ENCODE measurements at regions not wholly inside any gene's neighbourhood (a gene's known extent, or its start where the extent isn't known, plus 50 kb on each side); places are given as distances from the start of the nearest gene placed in this dataset.
"Not testable (repeated sequence)": the region's sequence is repeated elsewhere in the genome, so short reads cannot be mapped to it uniquely, and the experiment has no call there.

- Mint-ChIP-seq H3K36me3 (no peaks in the 10 kb centered on the region), H3K27ac (no peak overlapping the region), H3K4me1 (ENCODE audit: low read depth) (no peaks in the 10 kb centered on the region), H3K9me3 (ENCODE audit: low read depth) (no peaks in the 10 kb centered on the region), H3K4me3 (no peak overlapping the region), H3K27me3 (no peaks in the 10 kb centered on the region)
Measured at GRCh38 chr5:2370626-2371418, 380.7 kb downstream of the IRX2 start.

- Mint-ChIP-seq H3K36me3 (no peaks in the 10 kb centered on the region), H3K27me3 (peaks cover 3% of the 10 kb centered on the region), H3K27ac (no peak overlapping the region), H3K4me1 (ENCODE audit: low read depth) (no peaks in the 10 kb centered on the region), H3K9me3 (ENCODE audit: low read depth) (no peaks in the 10 kb centered on the region), H3K4me3 (no peak overlapping the region)
Measured at GRCh38 chr5:2369178-2369577, 382.3 kb downstream of the IRX2 start.

GRCh38 chr5:2366816-2367215, 384.7 kb downstream of the IRX2 start:
- Mint-ChIP-seq H3K27me3 (peaks cover 8% of the 10 kb centered on the region), H3K4me3 (no peak overlapping the region), H3K27ac (no peak overlapping the region), H3K36me3 (no peaks in the 10 kb centered on the region), H3K4me1 (ENCODE audit: low read depth) (no peaks in the 10 kb centered on the region), H3K9me3 (ENCODE audit: low read depth) (peaks cover 4% of the 10 kb centered on the region)

GRCh38 chr5:2357309-2357708, 394.2 kb downstream of the IRX2 start:
- Mint-ChIP-seq H3K4me1 (ENCODE audit: low read depth) (no peaks in the 10 kb centered on the region), H3K27ac (no peak overlapping the region), H3K4me3 (no peak overlapping the region), H3K27me3 (peaks cover 4% of the 10 kb centered on the region), H3K9me3 (ENCODE audit: low read depth) (no peaks in the 10 kb centered on the region), H3K36me3 (no peaks in the 10 kb centered on the region)

GRCh38 chr5:2355859-2356258, 395.6 kb downstream of the IRX2 start:
- no peak overlapping the region for H3K4me3 Mint-ChIP-seq
- no peaks in the 10 kb centered on the region for H3K4me1 Mint-ChIP-seq (ENCODE audit: low read depth)
- H3K9me3 Mint-ChIP-seq (ENCODE audit: low read depth): peaks cover under 1% of the 10 kb centered on the region
- H3K27me3 Mint-ChIP-seq: peaks cover 4% of the 10 kb centered on the region
- H3K27ac Mint-ChIP-seq: no peak overlapping the region
- H3K36me3 Mint-ChIP-seq: no peaks in the 10 kb centered on the region

GRCh38 chr5:2353871-2354440, 397.5 kb downstream of the IRX2 start:
- peaks cover 6% of the 10 kb centered on the region for H3K9me3 Mint-ChIP-seq (ENCODE audit: low read depth)
- H3K27me3 Mint-ChIP-seq: peaks cover 4% of the 10 kb centered on the region
- peaks cover 2% of the 10 kb centered on the region for H3K36me3 Mint-ChIP-seq
- no peak overlapping the region for H3K27ac Mint-ChIP-seq
- no peak overlapping the region for H3K4me3 Mint-ChIP-seq
- H3K4me1 Mint-ChIP-seq (ENCODE audit: low read depth): no peaks in the 10 kb centered on the region

GRCh38 chr5:2353211-2353610, 398.3 kb downstream of the IRX2 start:
- Mint-ChIP-seq H3K4me3 (no peak overlapping the region), H3K27ac (no peak overlapping the region), H3K4me1 (ENCODE audit: low read depth) (no peaks in the 10 kb centered on the region), H3K27me3 (peaks cover 4% of the 10 kb centered on the region), H3K36me3 (peaks cover 2% of the 10 kb centered on the region), H3K9me3 (ENCODE audit: low read depth) (peaks cover 10% of the 10 kb centered on the region)

- Mint-ChIP-seq H3K4me1 (ENCODE audit: low read depth) (no peaks in the 10 kb centered on the region), H3K27me3 (peaks cover 7% of the 10 kb centered on the region), H3K4me3 (no peak overlapping the region), H3K9me3 (ENCODE audit: low read depth) (peaks cover 13% of the 10 kb centered on the region), H3K36me3 (peaks cover 2% of the 10 kb centered on the region), H3K27ac (no peak overlapping the region)
Measured at GRCh38 chr5:2352101-2352861, 399.2 kb downstream of the IRX2 start.

GRCh38 chr5:2349768-2350167, 401.7 kb downstream of the IRX2 start:
- not testable (repeated sequence) for H3K4me1 Mint-ChIP-seq (ENCODE audit: low read depth); H3K27ac Mint-ChIP-seq; H3K4me3 Mint-ChIP-seq; H3K27me3 Mint-ChIP-seq; H3K36me3 Mint-ChIP-seq
- peaks cover 18% of the 10 kb centered on the region for H3K9me3 Mint-ChIP-seq (ENCODE audit: low read depth)

GRCh38 chr5:2338686-2339085, 412.8 kb downstream of the IRX2 start:
- Mint-ChIP-seq H3K4me1 (ENCODE audit: low read depth) (no peaks in the 10 kb centered on the region), H3K36me3 (no peaks in the 10 kb centered on the region), H3K27ac (no peak overlapping the region), H3K9me3 (ENCODE audit: low read depth) (no peaks in the 10 kb centered on the region), H3K27me3 (peaks cover 5% of the 10 kb centered on the region), H3K4me3 (no peak overlapping the region)

- Mint-ChIP-seq H3K36me3 (no peaks in the 10 kb centered on the region), H3K4me1 (ENCODE audit: low read depth) (no peaks in the 10 kb centered on the region), H3K9me3 (ENCODE audit: low read depth) (no peaks in the 10 kb centered on the region), H3K27me3 (peaks cover 5% of the 10 kb centered on the region), H3K4me3 (no peak overlapping the region), H3K27ac (no peak overlapping the region)
Measured at GRCh38 chr5:2335733-2336515, 415.6 kb downstream of the IRX2 start.

- Mint-ChIP-seq H3K9me3 (ENCODE audit: low read depth) (no peaks in the 10 kb centered on the region), H3K4me1 (ENCODE audit: low read depth) (no peaks in the 10 kb centered on the region), H3K36me3 (no peaks in the 10 kb centered on the region), H3K27me3 (peaks cover 5% of the 10 kb centered on the region), H3K27ac (no peak overlapping the region), H3K4me3 (no peak overlapping the region)
Measured at GRCh38 chr5:2335125-2335732, 416.2 kb downstream of the IRX2 start.

GRCh38 chr5:2334719-2335118, 416.8 kb downstream of the IRX2 start:
- Mint-ChIP-seq H3K9me3 (ENCODE audit: low read depth) (no peaks in the 10 kb centered on the region), H3K27me3 (peaks cover 5% of the 10 kb centered on the region), H3K4me3 (no peak overlapping the region), H3K36me3 (no peaks in the 10 kb centered on the region), H3K4me1 (ENCODE audit: low read depth) (no peaks in the 10 kb centered on the region), H3K27ac (no peak overlapping the region)

- H3K4me1 Mint-ChIP-seq (ENCODE audit: low read depth): no peaks in the 10 kb centered on the region
- no peaks in the 10 kb centered on the region for H3K36me3 Mint-ChIP-seq
- H3K27ac Mint-ChIP-seq: no peak overlapping the region
- no peak overlapping the region for H3K4me3 Mint-ChIP-seq
- H3K27me3 Mint-ChIP-seq: peaks cover 5% of the 10 kb centered on the region
- H3K9me3 Mint-ChIP-seq (ENCODE audit: low read depth): no peaks in the 10 kb centered on the region
Measured at GRCh38 chr5:2333291-2333690, 418.2 kb downstream of the IRX2 start.
